Activated CD8-positive, alpha-beta memory T cell treated with anti-CD3 and anti-CD28 coated beads for 36 hours (primary cell): ENCODE measurements at regions not wholly inside any gene's neighbourhood (a gene's known extent, or its start where the extent isn't known, plus 50 kb on each side); places are given as distances from the start of the nearest gene placed in this dataset.
"Not testable (repeated sequence)": the region's sequence is repeated elsewhere in the genome, so short reads cannot be mapped to it uniquely, and the experiment has no call there.

Experiments
- CTCF ChIA-PET: fragments of 350-600 bp; sonication (Branson Sonifier 250); formaldehyde crosslinking; loops from one replicate; lab custom pipeline; 2021; ENCODE audit warnings: antibody characterized with exemption; lab: Charles Lee
- POLR2A ChIA-PET: fragments of 350-600 bp; sonication (Branson Sonifier 250); formaldehyde crosslinking; loops from one replicate; lab custom pipeline; 2021; ENCODE audit warnings: antibody characterized with exemption; lab: Charles Lee

- CTCF ChIA-PET = no interaction called here
Observed at GRCh38 chr4:75135068-75135825, 202.3 kb downstream of the PARM1 start.

GRCh38 chr4:75126870-75127269 lies 194.0 kb downstream of the PARM1 start:
- CTCF ChIA-PET, POLR2A ChIA-PET: not testable (repeated sequence)

More at GRCh38 chr4:75135068-75135825, 202.3 kb downstream of the PARM1 start:
- POLR2A ChIA-PET = no interaction called here

- POLR2A ChIA-PET = no interaction called here
- CTCF ChIA-PET = no interaction called here
Observed at GRCh38 chr4:75126058-75126457, 193.1 kb downstream of the PARM1 start.

GRCh38 chr4:75122424-75123014 lies 189.6 kb downstream of the PARM1 start:
- ChIA-PET CTCF (no interaction called here), POLR2A (no interaction called here)

- ChIA-PET POLR2A (no interaction called here), CTCF (no interaction called here)
Observed at GRCh38 chr4:75118739-75119138, 185.8 kb downstream of the PARM1 start.

- POLR2A ChIA-PET = no interaction called here
- CTCF ChIA-PET = no interaction called here
Observed at GRCh38 chr4:75110061-75110460, 177.1 kb downstream of the PARM1 start.

- CTCF ChIA-PET = no interaction called here
- POLR2A ChIA-PET = no interaction called here
Observed at GRCh38 chr4:75107755-75108612, 175.1 kb downstream of the PARM1 start.

GRCh38 chr4:75102787-75103085 lies 169.8 kb downstream of the PARM1 start:
- CTCF ChIA-PET = no interaction called here
- POLR2A ChIA-PET = no interaction called here

- CTCF ChIA-PET = no interaction called here
- POLR2A ChIA-PET = no interaction called here
Observed at GRCh38 chr4:75101906-75102786, 169.2 kb downstream of the PARM1 start.
